Tibial nerve (tissue), 4 donors: ENCODE measurements at regions not wholly inside any gene's neighbourhood (a gene's known extent, or its start where the extent isn't known, plus 50 kb on each side); places are given as distances from the start of the nearest gene placed in this dataset.

Experiments used
- DNase-seq, 2 donors: peaks; one replicate each; pipeline ENCODE4 v3.0.0-alpha.2; 2019; ENCODE audit warnings: low spot score in 2 of 2
- H3K27ac ChIP-seq, 4 donors: fragments of 200-600 bp; sonication (generic) in 3 of 4; one replicate each; pipeline ENCODE4 v1.5.1; 2017 to 2019; ENCODE audit warnings: mild to moderate bottlenecking in 1 of 4
- H3K27me3 ChIP-seq, 2 donors: fragments of 200-600 bp; sonication (generic) in 1 of 2; one replicate each; pipeline versions ENCODE4 v1.5.1 to v1.6.0; 2017 to 2019
- H3K36me3 ChIP-seq, 3 donors: fragments of 200-600 bp; sonication (generic); one replicate each; pipeline ENCODE4 v1.5.1; 2018 to 2019
- H3K4me1 ChIP-seq, 4 donors: fragments of 200-600 bp; sonication (generic) in 3 of 4; one replicate each; pipeline ENCODE4 v1.5.1; 2017 to 2019
- H3K4me3 ChIP-seq, 4 donors: fragments of 200-600 bp; sonication (generic) in 3 of 4; one replicate each; pipeline ENCODE4 v1.5.1; 2017 to 2019; ENCODE audit warnings: mild to moderate bottlenecking in 1 of 4, moderate library complexity in 1 of 4
- H3K9me3 ChIP-seq, 4 donors: fragments of 200-600 bp; sonication (generic) in 3 of 4; one replicate each; pipeline ENCODE4 v1.5.1; 2017 to 2019
- EP300 ChIP-seq, 2 donors: sonication (generic); formaldehyde crosslinking; IDR thresholded peaks; one replicate each; pipeline ENCODE4 v1.6.1; 2017; ENCODE audit warnings: antibody characterized with exemption in 2 of 2, mild to moderate bottlenecking in 1 of 2
- POLR2A ChIP-seq, 2 donors: fragments of 450-650 bp; IDR thresholded peaks; one replicate each; pipeline ENCODE4 v1.6.1; 2017; ENCODE audit warnings: antibody characterized with exemption in 2 of 2, mild to moderate bottlenecking in 2 of 2, moderate library complexity in 2 of 2
- WGBS, 2 donors: methylation state at CpG; one replicate each; pipeline ENCODE4 v1.1.5; 2018; 5-methylcytosine and 5-hydroxymethylcytosine counted together
- TF ChIP-seq, protein P1 (sequence below), 5 experiments: fragments of 200-600 bp in 3 of 5; fragments of 450-650 bp in 2 of 5; sonication (generic) in 3 of 5; IDR thresholded peaks; one replicate each; pipeline ENCODE4 v1.5.1; 2016 to 2019; ENCODE audit warnings: antibody characterized with exemption in 5 of 5, mild to moderate bottlenecking in 3 of 5, moderate library complexity in 2 of 5

DNA sequence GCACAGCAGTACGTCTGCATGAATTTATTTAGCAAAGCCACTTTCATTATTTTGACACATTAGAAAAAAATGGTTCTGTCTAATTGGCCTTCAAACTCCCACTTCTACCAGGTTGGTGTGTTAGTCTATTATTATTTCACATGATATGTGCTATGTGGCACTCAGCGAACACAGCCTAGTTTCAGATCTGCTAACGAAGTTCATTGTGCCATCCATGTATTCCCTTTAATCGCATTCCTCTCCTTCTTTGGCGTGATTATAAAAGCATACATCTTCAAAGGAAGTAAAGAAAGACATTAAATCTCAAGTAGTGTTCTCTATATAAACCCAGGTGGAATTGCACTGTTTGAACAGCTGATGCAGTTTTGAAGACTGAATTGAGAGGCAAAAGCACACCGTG is 96.4 kb upstream of the CACNA2D1 start:
- Histone ChIP-seq H3K27ac (no peak overlapping the region), H3K36me3 (no peaks in the 10 kb centered on the region), H3K9me3 (no peaks in the 10 kb centered on the region), H3K4me1 (no peaks in the 10 kb centered on the region), H3K4me3 (no peak overlapping the region), H3K27me3 (no peaks in the 10 kb centered on the region)
- TF ChIP-seq POLR2A (IDR thresholded peaks at IDR 0.05) = no peak
- TF ChIP-seq, protein P1, sequence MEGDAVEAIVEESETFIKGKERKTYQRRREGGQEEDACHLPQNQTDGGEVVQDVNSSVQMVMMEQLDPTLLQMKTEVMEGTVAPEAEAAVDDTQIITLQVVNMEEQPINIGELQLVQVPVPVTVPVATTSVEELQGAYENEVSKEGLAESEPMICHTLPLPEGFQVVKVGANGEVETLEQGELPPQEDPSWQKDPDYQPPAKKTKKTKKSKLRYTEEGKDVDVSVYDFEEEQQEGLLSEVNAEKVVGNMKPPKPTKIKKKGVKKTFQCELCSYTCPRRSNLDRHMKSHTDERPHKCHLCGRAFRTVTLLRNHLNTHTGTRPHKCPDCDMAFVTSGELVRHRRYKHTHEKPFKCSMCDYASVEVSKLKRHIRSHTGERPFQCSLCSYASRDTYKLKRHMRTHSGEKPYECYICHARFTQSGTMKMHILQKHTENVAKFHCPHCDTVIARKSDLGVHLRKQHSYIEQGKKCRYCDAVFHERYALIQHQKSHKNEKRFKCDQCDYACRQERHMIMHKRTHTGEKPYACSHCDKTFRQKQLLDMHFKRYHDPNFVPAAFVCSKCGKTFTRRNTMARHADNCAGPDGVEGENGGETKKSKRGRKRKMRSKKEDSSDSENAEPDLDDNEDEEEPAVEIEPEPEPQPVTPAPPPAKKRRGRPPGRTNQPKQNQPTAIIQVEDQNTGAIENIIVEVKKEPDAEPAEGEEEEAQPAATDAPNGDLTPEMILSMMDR (IDR thresholded peaks at IDR 0.05) = no peak
- TF ChIP-seq EP300 (IDR thresholded peaks at IDR 0.05) = no peak
- WGBS, 2 donors = 81 to 82% methylated on average over 6 of the region's 6 CpGs
- no peak for DNase-seq

- no peak for DNase-seq
- WGBS, 2 donors = 85 to 88% methylated on average over 1 of the region's 1 CpG
- TF ChIP-seq EP300 (IDR thresholded peaks at IDR 0.05) (no peak), POLR2A (IDR thresholded peaks at IDR 0.05) (no peak)
- TF ChIP-seq, protein P1 (IDR thresholded peaks at IDR 0.05) = no peak
- H3K4me1 ChIP-seq = no peaks in the 10 kb centered on the region
- no peak overlapping the region for H3K4me3 ChIP-seq
- no peaks in the 10 kb centered on the region for H3K27me3 ChIP-seq
- H3K27ac ChIP-seq = no peak overlapping the region
- no peaks in the 10 kb centered on the region for H3K9me3 ChIP-seq
- H3K36me3 ChIP-seq = no peaks in the 10 kb centered on the region
Measured at GRCh38 chr7:82534684-82535083, 91.1 kb upstream of the CACNA2D1 start.

DNA sequence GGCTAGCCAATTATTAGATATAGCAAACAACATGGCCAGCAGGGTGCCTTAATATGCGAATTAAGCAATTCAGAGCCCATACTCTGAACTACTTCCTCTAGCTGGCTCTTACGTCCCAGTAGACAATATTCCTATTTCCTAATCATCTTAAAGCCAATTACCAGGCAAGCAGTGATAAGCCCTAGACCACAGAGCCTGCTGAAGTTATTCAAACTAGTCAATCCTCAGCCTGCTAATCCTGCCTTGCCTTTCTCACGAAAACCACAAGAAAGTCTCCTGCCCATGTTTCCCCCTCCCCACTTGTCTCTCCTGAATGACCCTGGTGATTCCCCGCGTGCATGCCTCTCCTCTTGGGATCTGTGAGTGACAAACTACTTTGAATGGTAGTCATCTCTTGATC is 86.8 kb upstream of the CACNA2D1 start:
- no peak for DNase-seq
- Histone ChIP-seq H3K4me3 (no peak overlapping the region), H3K27me3 (no peaks in the 10 kb centered on the region), H3K27ac (no peak overlapping the region), H3K36me3 (no peaks in the 10 kb centered on the region), H3K9me3 (no peaks in the 10 kb centered on the region), H3K4me1 (no peaks in the 10 kb centered on the region)
- no peak for TF ChIP-seq EP300 (IDR thresholded peaks at IDR 0.05)
- TF ChIP-seq, protein P1 (IDR thresholded peaks at IDR 0.05) = no peak
- no peak for TF ChIP-seq POLR2A (IDR thresholded peaks at IDR 0.05)
- 71 to 80% methylated on average over 5 of the region's 5 CpGs for WGBS, 2 donors

- no peak for DNase-seq
- 81 to 85% methylated on average over 3 of the region's 3 CpGs for WGBS, 2 donors
- H3K27me3 ChIP-seq = no peaks in the 10 kb centered on the region
- H3K4me3 ChIP-seq = no peak overlapping the region
- TF ChIP-seq, protein P1 (IDR thresholded peaks at IDR 0.05) = no peak
- TF ChIP-seq EP300 (IDR thresholded peaks at IDR 0.05) = no peak
- no peak overlapping the region for H3K27ac ChIP-seq
- no peaks in the 10 kb centered on the region for H3K4me1 ChIP-seq
- H3K9me3 ChIP-seq = no peaks in the 10 kb centered on the region
- no peaks in the 10 kb centered on the region for H3K36me3 ChIP-seq
Measured at GRCh38 chr7:82528577-82529310, 85.2 kb upstream of the CACNA2D1 start.

DNA sequence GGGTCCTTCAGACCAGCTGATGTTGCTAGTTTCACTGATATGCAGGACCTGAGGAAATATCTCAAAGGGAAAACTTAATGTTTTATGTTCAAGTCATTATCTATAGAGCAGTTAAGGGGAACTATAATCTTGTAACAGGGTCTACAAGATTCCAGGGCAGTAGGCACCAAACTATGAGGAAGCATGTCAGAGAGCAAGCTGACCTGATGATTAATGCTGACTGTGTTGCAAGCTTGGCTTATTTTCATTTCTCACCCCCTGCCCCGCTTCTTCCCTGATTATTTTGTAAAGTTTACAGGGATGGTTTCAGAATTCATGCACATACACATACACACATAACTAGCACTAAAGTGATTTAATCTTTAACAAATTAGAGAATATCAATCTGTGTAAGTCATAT is 84.3 kb upstream of the CACNA2D1 start:
- no peaks in the 10 kb centered on the region for H3K4me1 ChIP-seq
- no peak for DNase-seq
- WGBS, 2 donors = 77 to 97% methylated on average over 1 of the region's 1 CpG
- TF ChIP-seq EP300 (IDR thresholded peaks at IDR 0.05) (no peak), POLR2A (IDR thresholded peaks at IDR 0.05) (no peak)
- TF ChIP-seq, protein P1 (IDR thresholded peaks at IDR 0.05) = no peak
- no peaks in the 10 kb centered on the region for H3K27me3 ChIP-seq
- no peaks in the 10 kb centered on the region for H3K36me3 ChIP-seq
- H3K27ac ChIP-seq = no peak overlapping the region
- no peaks in the 10 kb centered on the region for H3K9me3 ChIP-seq
- no peak overlapping the region for H3K4me3 ChIP-seq
